HL-60 (cell line): ENCODE measurements at regions not wholly inside any gene's neighbourhood (a gene's known extent, or its start where the extent isn't known, plus 50 kb on each side); places are given as distances from the start of the nearest gene placed in this dataset.

ENCODE experiments used
- CTCF ChIP-seq: IDR thresholded peaks from one replicate; pipeline ENCODE4 v1.5.1; 2011; ENCODE audit warnings: low read length, control low read depth, inconsistent platforms; ENCODE audit not compliant: insufficient read depth
- GABPA ChIP-seq: IDR thresholded peaks from 2 replicates; pipeline ENCODE4 v1.6.1; 2012; ENCODE audit warnings: low read depth
- POLR2AphosphoS5 ChIP-seq: IDR thresholded peaks from 2 replicates; pipeline ENCODE4 v1.6.1; 2012; ENCODE audit warnings: low read depth
- SPI1 ChIP-seq: IDR thresholded peaks from 2 replicates; pipeline ENCODE4 v1.6.1; 2012; ENCODE audit warnings: low read depth, mild to moderate bottlenecking, borderline replicate concordance
- TF ChIP-seq, protein P1 (sequence below): IDR thresholded peaks from 2 replicates; pipeline ENCODE4 v1.6.1; 2012; ENCODE audit warnings: low read depth; ENCODE audit not compliant: insufficient replicate concordance

DNA sequence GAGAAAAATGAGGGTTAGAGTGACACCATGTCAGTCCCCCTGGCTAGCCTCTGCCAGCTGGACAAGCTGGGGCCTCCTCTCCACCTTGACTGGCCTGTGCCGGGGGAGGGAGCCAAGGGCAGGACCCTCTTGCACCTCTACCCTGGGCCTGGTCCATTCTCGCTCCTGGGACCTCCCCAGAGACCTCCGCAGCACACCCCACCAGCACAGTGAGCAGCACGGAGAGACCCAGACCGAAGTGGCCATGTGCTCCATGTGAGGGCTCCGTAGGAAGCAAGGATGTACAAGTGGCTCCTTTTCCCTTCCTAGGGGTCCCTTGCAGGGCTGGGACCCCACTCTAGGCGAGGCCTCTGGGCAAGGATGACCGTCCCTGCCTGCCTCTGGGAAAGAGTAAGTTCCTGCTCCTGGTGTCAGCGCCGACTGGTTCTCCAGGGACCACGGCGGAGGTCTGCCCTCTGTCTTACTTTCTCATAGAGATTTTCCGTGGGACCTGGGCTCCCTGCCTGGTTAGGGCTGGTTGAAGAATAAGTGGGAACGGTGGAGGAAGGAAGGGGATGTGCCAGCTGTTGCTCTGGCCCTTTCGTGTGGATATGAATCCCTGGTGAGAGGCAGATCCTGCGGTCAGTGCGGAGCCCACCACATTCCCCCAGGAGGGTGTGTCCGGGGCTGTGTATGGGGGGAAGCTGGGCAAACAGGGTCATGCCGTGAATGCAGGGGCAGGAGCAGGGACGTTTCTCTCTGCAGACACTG lies 124.2 kb downstream of the METRNL start:
- TF ChIP-seq CTCF (no peak), GABPA (no peak), POLR2AphosphoS5 (no peak), SPI1 (no peak)
- TF ChIP-seq, protein P1, sequence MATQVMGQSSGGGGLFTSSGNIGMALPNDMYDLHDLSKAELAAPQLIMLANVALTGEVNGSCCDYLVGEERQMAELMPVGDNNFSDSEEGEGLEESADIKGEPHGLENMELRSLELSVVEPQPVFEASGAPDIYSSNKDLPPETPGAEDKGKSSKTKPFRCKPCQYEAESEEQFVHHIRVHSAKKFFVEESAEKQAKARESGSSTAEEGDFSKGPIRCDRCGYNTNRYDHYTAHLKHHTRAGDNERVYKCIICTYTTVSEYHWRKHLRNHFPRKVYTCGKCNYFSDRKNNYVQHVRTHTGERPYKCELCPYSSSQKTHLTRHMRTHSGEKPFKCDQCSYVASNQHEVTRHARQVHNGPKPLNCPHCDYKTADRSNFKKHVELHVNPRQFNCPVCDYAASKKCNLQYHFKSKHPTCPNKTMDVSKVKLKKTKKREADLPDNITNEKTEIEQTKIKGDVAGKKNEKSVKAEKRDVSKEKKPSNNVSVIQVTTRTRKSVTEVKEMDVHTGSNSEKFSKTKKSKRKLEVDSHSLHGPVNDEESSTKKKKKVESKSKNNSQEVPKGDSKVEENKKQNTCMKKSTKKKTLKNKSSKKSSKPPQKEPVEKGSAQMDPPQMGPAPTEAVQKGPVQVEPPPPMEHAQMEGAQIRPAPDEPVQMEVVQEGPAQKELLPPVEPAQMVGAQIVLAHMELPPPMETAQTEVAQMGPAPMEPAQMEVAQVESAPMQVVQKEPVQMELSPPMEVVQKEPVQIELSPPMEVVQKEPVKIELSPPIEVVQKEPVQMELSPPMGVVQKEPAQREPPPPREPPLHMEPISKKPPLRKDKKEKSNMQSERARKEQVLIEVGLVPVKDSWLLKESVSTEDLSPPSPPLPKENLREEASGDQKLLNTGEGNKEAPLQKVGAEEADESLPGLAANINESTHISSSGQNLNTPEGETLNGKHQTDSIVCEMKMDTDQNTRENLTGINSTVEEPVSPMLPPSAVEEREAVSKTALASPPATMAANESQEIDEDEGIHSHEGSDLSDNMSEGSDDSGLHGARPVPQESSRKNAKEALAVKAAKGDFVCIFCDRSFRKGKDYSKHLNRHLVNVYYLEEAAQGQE = no peak
